Astrocyte (in vitro differentiated cells and primary cell): ENCODE measurements at regions not wholly inside any gene's neighbourhood (a gene's known extent, or its start where the extent isn't known, plus 50 kb on each side); places are given as distances from the start of the nearest gene placed in this dataset.

Experiments used
- EZH2 ChIP-seq: IDR thresholded peaks from 2 replicates; pipeline ENCODE4 v1.6.1; 2012; ENCODE audit warnings: mild to moderate bottlenecking, low read length, inconsistent platforms; ENCODE audit not compliant: insufficient read depth
- TF ChIP-seq, protein P1 (sequence below): IDR thresholded peaks from 2 replicates; pipeline ENCODE4 v1.5.1; 2011; ENCODE audit warnings: low read depth, mild to moderate bottlenecking, inconsistent platforms, low read length, moderate library complexity; ENCODE audit not compliant: insufficient read depth

DNA sequence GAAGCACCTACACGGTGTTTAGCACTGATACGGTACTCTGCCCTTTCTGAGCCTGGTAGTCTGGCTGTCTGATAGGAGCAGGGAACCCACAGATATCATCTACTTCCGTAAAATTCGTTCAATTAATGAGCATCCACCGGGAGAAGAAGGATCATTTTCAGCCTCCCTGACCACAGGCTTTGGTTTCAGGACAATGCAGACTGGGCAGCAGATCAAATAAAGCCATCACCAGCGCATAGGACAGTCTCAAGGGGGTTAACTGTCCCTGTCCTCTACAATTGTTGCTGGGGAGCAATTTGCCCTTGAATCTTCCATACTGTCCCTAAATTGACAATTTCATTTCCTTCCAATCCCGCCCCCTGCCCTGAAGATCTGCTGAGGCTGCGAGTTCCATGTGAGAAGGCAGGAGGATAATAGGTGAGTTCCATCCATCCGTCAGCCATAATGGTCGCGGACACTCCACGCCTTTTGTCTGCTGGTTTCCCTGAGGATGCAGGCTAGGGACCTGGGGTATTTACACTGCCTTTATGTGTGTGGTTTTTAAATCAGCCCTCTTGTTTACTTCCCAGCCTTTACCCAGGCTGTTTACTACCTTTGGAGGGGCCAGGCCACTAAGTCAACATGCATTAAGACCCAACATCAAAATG is 110.0 kb downstream of the MYCN start:
- TF ChIP-seq, protein P1, sequence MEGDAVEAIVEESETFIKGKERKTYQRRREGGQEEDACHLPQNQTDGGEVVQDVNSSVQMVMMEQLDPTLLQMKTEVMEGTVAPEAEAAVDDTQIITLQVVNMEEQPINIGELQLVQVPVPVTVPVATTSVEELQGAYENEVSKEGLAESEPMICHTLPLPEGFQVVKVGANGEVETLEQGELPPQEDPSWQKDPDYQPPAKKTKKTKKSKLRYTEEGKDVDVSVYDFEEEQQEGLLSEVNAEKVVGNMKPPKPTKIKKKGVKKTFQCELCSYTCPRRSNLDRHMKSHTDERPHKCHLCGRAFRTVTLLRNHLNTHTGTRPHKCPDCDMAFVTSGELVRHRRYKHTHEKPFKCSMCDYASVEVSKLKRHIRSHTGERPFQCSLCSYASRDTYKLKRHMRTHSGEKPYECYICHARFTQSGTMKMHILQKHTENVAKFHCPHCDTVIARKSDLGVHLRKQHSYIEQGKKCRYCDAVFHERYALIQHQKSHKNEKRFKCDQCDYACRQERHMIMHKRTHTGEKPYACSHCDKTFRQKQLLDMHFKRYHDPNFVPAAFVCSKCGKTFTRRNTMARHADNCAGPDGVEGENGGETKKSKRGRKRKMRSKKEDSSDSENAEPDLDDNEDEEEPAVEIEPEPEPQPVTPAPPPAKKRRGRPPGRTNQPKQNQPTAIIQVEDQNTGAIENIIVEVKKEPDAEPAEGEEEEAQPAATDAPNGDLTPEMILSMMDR = no peak
- TF ChIP-seq EZH2 = no peak
